Osteocyte (in vitro differentiated cells): ENCODE measurements at regions not wholly inside any gene's neighbourhood (a gene's known extent, or its start where the extent isn't known, plus 50 kb on each side); places are given as distances from the start of the nearest gene placed in this dataset.

ENCODE experiments used
- DNase-seq: peaks from one replicate; pipeline ENCODE4 v3.0.0; 2021; ENCODE audit warnings: mixed read lengths; ENCODE audit not compliant: unreplicated experiment; ENCODE audit errors: extremely low spot score
- H3K27ac Mint-ChIP-seq: one replicate; pipeline ENCODE4 v1.8.0; 2021; ENCODE audit warnings: mild to moderate bottlenecking, mixed read lengths; ENCODE audit not compliant: unreplicated experiment
- H3K27me3 Mint-ChIP-seq: one replicate; pipeline ENCODE4 v1.8.0; 2021; ENCODE audit warnings: mixed read lengths; ENCODE audit not compliant: unreplicated experiment
- H3K36me3 Mint-ChIP-seq: one replicate; pipeline ENCODE4 v1.8.0; 2021; ENCODE audit warnings: mixed read lengths; ENCODE audit not compliant: unreplicated experiment
- H3K4me1 Mint-ChIP-seq: one replicate; pipeline ENCODE4 v1.8.0; 2021; ENCODE audit warnings: mixed read lengths; ENCODE audit not compliant: unreplicated experiment
- H3K4me3 Mint-ChIP-seq: one replicate; pipeline ENCODE4 v1.8.0; 2021; ENCODE audit warnings: mild to moderate bottlenecking, moderate library complexity, mixed read lengths; ENCODE audit not compliant: unreplicated experiment
- H3K9me3 Mint-ChIP-seq: one replicate; pipeline ENCODE4 v1.8.0; 2021; ENCODE audit warnings: mixed read lengths; ENCODE audit not compliant: unreplicated experiment
- CTCF ChIP-seq: fragments of 200-600 bp; sonication (generic); IDR thresholded peaks from 2 replicates; pipeline ENCODE4 v1.5.0; 2021; ENCODE audit warnings: antibody characterized with exemption, mild to moderate bottlenecking, moderate library complexity

DNA sequence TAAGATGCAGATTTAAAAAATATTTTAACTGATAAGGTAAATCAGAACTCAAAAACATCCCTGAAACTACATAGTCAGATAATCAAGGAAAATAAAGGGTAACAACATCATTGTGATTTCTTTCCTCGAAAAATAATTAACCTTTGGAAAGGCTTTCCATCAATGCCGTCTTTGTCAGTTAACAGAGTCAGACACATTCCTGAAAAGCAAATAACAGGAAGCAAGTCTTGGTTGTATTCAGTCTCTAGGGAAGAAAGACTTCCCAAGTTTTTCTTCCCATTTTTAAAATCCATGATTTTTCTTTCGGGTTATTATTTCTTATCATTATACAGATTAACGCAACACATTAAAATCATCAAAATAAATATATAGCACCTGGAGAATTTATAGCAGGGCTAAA is 256.4 kb upstream of the CDH6 start:
- Mint-ChIP-seq H3K9me3 (no peaks in the 10 kb centered on the region), H3K36me3 (no peaks in the 10 kb centered on the region), H3K4me3 (no peak overlapping the region), H3K27me3 (no peaks in the 10 kb centered on the region), H3K4me1 (peaks cover 15% of the 10 kb centered on the region), H3K27ac (no peak overlapping the region)
- no peak for DNase-seq
- no peak for TF ChIP-seq CTCF

GRCh38 chr5:30933599-30933998 is 259.9 kb upstream of the CDH6 start:
- no peaks in the 10 kb centered on the region for H3K27me3 Mint-ChIP-seq
- no peak overlapping the region for H3K27ac Mint-ChIP-seq
- H3K4me1 Mint-ChIP-seq: peaks cover 9% of the 10 kb centered on the region
- H3K4me3 Mint-ChIP-seq: no peak overlapping the region
- H3K36me3 Mint-ChIP-seq: no peaks in the 10 kb centered on the region
- no peaks in the 10 kb centered on the region for H3K9me3 Mint-ChIP-seq
- DNase-seq: no peak
- no peak for TF ChIP-seq CTCF

GRCh38 chr5:30932273-30933017 is 261.0 kb upstream of the CDH6 start:
- DNase-seq: no peak
- H3K4me1 Mint-ChIP-seq: peaks cover 9% of the 10 kb centered on the region

GRCh38 chr5:30930736-30931135 is 262.8 kb upstream of the CDH6 start:
- TF ChIP-seq CTCF: no peak
- Mint-ChIP-seq H3K36me3 (no peaks in the 10 kb centered on the region), H3K4me1 (peaks cover 5% of the 10 kb centered on the region), H3K27me3 (no peaks in the 10 kb centered on the region), H3K4me3 (no peak overlapping the region), H3K9me3 (no peaks in the 10 kb centered on the region), H3K27ac (no peak overlapping the region)
- no peak for DNase-seq

More at GRCh38 chr5:30932273-30933017, 261.0 kb upstream of the CDH6 start:
- H3K36me3 Mint-ChIP-seq: no peaks in the 10 kb centered on the region
- H3K27me3 Mint-ChIP-seq: no peaks in the 10 kb centered on the region
- H3K4me3 Mint-ChIP-seq: no peak overlapping the region
- TF ChIP-seq CTCF: no peak
- H3K9me3 Mint-ChIP-seq: no peaks in the 10 kb centered on the region
- H3K27ac Mint-ChIP-seq: no peak overlapping the region

- no peak overlapping the region for H3K27ac Mint-ChIP-seq
- H3K36me3 Mint-ChIP-seq: peaks cover 1% of the 10 kb centered on the region
- peaks cover 3% of the 10 kb centered on the region for H3K9me3 Mint-ChIP-seq
- H3K4me1 Mint-ChIP-seq: peaks cover 5% of the 10 kb centered on the region
- H3K27me3 Mint-ChIP-seq: peaks cover 2% of the 10 kb centered on the region
- TF ChIP-seq CTCF: no peak
- no peak overlapping the region for H3K4me3 Mint-ChIP-seq
- DNase-seq: no peak
Observed at GRCh38 chr5:30928956-30929355, 264.5 kb upstream of the CDH6 start.
